GM15510 (cell line): ENCODE measurements at regions not wholly inside any gene's neighbourhood (a gene's known extent, or its start where the extent isn't known, plus 50 kb on each side); places are given as distances from the start of the nearest gene placed in this dataset.

Experiments used
- POLR2A ChIP-seq: IDR thresholded peaks from 3 replicates; pipeline ENCODE4 v1.6.1; 2011; ENCODE audit warnings: borderline replicate concordance; ENCODE audit not compliant: insufficient read length; ENCODE audit errors: extremely low read depth

- TF ChIP-seq POLR2A, result no peak
Measured at GRCh38 chr4:13988353-13989305, 361.1 kb upstream of the BOD1L1 start.

- TF ChIP-seq POLR2A, result no peak
Measured at GRCh38 chr4:13989501-13989900, 362.0 kb upstream of the BOD1L1 start.

- no peak for TF ChIP-seq POLR2A
Measured at GRCh38 chr4:13990596-13991589, 363.4 kb upstream of the BOD1L1 start.

- no peak for TF ChIP-seq POLR2A
Measured at GRCh38 chr4:13992041-13992440, 364.5 kb upstream of the BOD1L1 start.

- no peak for TF ChIP-seq POLR2A
Measured at GRCh38 chr4:13992975-13993520, 365.5 kb upstream of the BOD1L1 start.

- no peak for TF ChIP-seq POLR2A
Measured at GRCh38 chr4:13994016-13994415, 366.5 kb upstream of the BOD1L1 start.

- no peak for TF ChIP-seq POLR2A
Measured at GRCh38 chr4:13998850-13999445, 371.4 kb upstream of the BOD1L1 start.

- TF ChIP-seq POLR2A, result no peak
Measured at GRCh38 chr4:14000091-14000814, 372.7 kb upstream of the BOD1L1 start.

- TF ChIP-seq POLR2A, result no peak
Measured at GRCh38 chr4:14008494-14008893, 381.0 kb upstream of the BOD1L1 start.

GRCh38 chr4:14018191-14018853 lies 390.8 kb upstream of the BOD1L1 start:
- no peak for TF ChIP-seq POLR2A

GRCh38 chr4:14022456-14022855 lies 394.9 kb upstream of the BOD1L1 start:
- no peak for TF ChIP-seq POLR2A

- TF ChIP-seq POLR2A, result no peak
Measured at GRCh38 chr4:14023036-14023435, 395.5 kb upstream of the BOD1L1 start.

GRCh38 chr4:14023896-14024295 lies 396.4 kb upstream of the BOD1L1 start:
- TF ChIP-seq POLR2A, result no peak

GRCh38 chr4:14025111-14025510 lies 397.6 kb upstream of the BOD1L1 start:
- no peak for TF ChIP-seq POLR2A

- TF ChIP-seq POLR2A, result no peak
Measured at GRCh38 chr4:14025891-14026290, 398.4 kb upstream of the BOD1L1 start.
